DOHH2 (cell line): ENCODE measurements at regions not wholly inside any gene's neighbourhood (a gene's known extent, or its start where the extent isn't known, plus 50 kb on each side); places are given as distances from the start of the nearest gene placed in this dataset.

Experiments
- H3F3A ChIP-seq: fragments of 200-600 bp; sonication (generic), shearing (Covaris generic); 2 replicates; pipeline ENCODE4 v1.6.0; 2016; ENCODE audit warnings: antibody characterized with exemption, mild to moderate bottlenecking; ENCODE audit not compliant: control insufficient read depth, insufficient read depth
- H3K27ac ChIP-seq: fragments of 200-600 bp; sonication (generic); 2 replicates; pipeline ENCODE4 v1.5.1; 2014; ENCODE audit warnings: low read depth, mild to moderate bottlenecking, low read length, moderate library complexity
- H3K27me3 ChIP-seq: fragments of 200-600 bp; sonication (generic); 2 replicates; pipeline ENCODE4 v1.6.1; 2014; ENCODE audit warnings: mild to moderate bottlenecking, low read length, mixed read lengths; ENCODE audit not compliant: control insufficient read depth
- H3K36me3 ChIP-seq: fragments of 200-600 bp; sonication (generic); 2 replicates; pipeline ENCODE4 v1.6.1; 2014; ENCODE audit warnings: mild to moderate bottlenecking, low read length, moderate library complexity, mixed read lengths; ENCODE audit not compliant: control insufficient read depth
- H3K4me1 ChIP-seq: fragments of 200-600 bp; sonication (generic); 2 replicates; pipeline ENCODE4 v1.6.1; 2014; ENCODE audit warnings: mild to moderate bottlenecking, low read length, mixed read lengths; ENCODE audit not compliant: control insufficient read depth
- H3K4me2 ChIP-seq: fragments of 200-600 bp; sonication (generic); 2 replicates; pipeline ENCODE4 v1.6.0; 2014; ENCODE audit warnings: mild to moderate bottlenecking, low read length, moderate library complexity
- H3K4me3 ChIP-seq: fragments of 200-600 bp; sonication (generic); 2 replicates; pipeline ENCODE4 v1.5.1; 2014; ENCODE audit warnings: mild to moderate bottlenecking, low read length, mixed read lengths
- H3K79me2 ChIP-seq: fragments of 200-600 bp; sonication (generic); 2 replicates; pipeline ENCODE4 v1.6.1; 2014; ENCODE audit warnings: mild to moderate bottlenecking, low read length, mixed read lengths; ENCODE audit not compliant: control insufficient read depth
- H3K9me2 ChIP-seq: fragments of 200-600 bp; sonication (generic); replicated peaks from 2 replicates; pipeline ENCODE4 v1.6.1; 2014; ENCODE audit warnings: mild to moderate bottlenecking, low read length, mixed read lengths; ENCODE audit not compliant: control insufficient read depth
- H3K9me3 ChIP-seq: fragments of 200-600 bp; sonication (generic); 2 replicates; pipeline ENCODE4 v1.6.1; 2014; ENCODE audit warnings: antibody characterized with exemption, low read length, mixed read lengths; ENCODE audit not compliant: control insufficient read depth, insufficient read depth
- H4K20me1 ChIP-seq: fragments of 200-600 bp; sonication (generic); 2 replicates; pipeline ENCODE4 v1.6.0; 2014; ENCODE audit warnings: low read depth, mild to moderate bottlenecking, antibody characterized with exemption, low read length, moderate library complexity; ENCODE audit not compliant: control insufficient read depth, insufficient read depth
- EZH2phosphoT487 ChIP-seq: fragments of 200-600 bp; sonication (generic); IDR thresholded peaks from 2 replicates; pipeline ENCODE4 v1.6.1; 2017; ENCODE audit warnings: borderline replicate concordance, mild to moderate bottlenecking, antibody characterized with exemption, low read length, moderate library complexity, mixed read lengths
- TF ChIP-seq, protein P1 (sequence below): fragments of 200-600 bp; sonication (generic); IDR thresholded peaks from one replicate; pipeline ENCODE4 v1.5.1; 2014; ENCODE audit warnings: antibody characterized with exemption, mild to moderate bottlenecking, low read depth, low read length; ENCODE audit not compliant: poor library complexity, severe bottlenecking

DNA sequence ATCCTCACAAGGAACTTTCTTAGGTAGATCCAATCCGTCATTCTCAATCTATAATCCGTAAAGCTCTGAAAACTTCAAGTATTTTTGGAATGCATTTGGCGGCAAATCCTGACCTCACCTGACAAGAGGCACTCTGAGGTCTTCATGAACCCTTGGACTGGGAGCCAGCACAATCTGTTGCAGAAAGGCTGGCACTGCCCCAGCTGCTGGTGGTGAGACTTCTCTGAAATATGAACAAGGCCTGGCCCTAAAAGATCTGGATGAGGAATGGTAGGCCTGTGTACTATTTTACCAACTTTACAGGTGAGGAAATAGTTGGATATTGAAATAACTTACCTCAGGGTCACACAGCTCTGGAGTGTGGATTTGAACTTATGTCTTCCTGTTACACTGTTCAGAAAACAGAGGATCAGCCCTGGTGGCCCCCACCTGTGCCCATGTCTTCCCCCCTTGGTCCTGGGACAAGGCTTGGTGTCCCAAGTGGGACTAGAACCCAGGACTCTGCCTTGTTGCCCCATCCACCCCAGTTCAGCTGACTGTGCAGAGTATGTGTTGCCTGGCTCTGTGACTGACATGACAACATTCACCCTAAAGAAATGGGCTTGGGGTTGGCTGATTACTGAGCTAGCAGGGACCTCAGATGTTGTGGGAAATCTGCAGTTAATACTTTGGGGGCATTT is 471.4 kb downstream of the MN1 start:
- H3K4me1 ChIP-seq: no peaks in the 10 kb centered on the region
- no peaks in the 10 kb centered on the region for H4K20me1 ChIP-seq
- H3K4me2 ChIP-seq: no peak overlapping the region
- H3K9me2 ChIP-seq: no peaks in the 10 kb centered on the region
- no peaks in the 10 kb centered on the region for H3F3A ChIP-seq
- H3K4me3 ChIP-seq: no peak overlapping the region
- H3K27ac ChIP-seq: no peak overlapping the region
- no peak for TF ChIP-seq EZH2phosphoT487
- TF ChIP-seq, protein P1, sequence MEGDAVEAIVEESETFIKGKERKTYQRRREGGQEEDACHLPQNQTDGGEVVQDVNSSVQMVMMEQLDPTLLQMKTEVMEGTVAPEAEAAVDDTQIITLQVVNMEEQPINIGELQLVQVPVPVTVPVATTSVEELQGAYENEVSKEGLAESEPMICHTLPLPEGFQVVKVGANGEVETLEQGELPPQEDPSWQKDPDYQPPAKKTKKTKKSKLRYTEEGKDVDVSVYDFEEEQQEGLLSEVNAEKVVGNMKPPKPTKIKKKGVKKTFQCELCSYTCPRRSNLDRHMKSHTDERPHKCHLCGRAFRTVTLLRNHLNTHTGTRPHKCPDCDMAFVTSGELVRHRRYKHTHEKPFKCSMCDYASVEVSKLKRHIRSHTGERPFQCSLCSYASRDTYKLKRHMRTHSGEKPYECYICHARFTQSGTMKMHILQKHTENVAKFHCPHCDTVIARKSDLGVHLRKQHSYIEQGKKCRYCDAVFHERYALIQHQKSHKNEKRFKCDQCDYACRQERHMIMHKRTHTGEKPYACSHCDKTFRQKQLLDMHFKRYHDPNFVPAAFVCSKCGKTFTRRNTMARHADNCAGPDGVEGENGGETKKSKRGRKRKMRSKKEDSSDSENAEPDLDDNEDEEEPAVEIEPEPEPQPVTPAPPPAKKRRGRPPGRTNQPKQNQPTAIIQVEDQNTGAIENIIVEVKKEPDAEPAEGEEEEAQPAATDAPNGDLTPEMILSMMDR: no peak
- no peaks in the 10 kb centered on the region for H3K9me3 ChIP-seq
- no peaks in the 10 kb centered on the region for H3K79me2 ChIP-seq
- no peaks in the 10 kb centered on the region for H3K36me3 ChIP-seq
- peaks cover 11% of the 10 kb centered on the region; the same call in 1 of the 2 replicates for H3K27me3 ChIP-seq

DNA sequence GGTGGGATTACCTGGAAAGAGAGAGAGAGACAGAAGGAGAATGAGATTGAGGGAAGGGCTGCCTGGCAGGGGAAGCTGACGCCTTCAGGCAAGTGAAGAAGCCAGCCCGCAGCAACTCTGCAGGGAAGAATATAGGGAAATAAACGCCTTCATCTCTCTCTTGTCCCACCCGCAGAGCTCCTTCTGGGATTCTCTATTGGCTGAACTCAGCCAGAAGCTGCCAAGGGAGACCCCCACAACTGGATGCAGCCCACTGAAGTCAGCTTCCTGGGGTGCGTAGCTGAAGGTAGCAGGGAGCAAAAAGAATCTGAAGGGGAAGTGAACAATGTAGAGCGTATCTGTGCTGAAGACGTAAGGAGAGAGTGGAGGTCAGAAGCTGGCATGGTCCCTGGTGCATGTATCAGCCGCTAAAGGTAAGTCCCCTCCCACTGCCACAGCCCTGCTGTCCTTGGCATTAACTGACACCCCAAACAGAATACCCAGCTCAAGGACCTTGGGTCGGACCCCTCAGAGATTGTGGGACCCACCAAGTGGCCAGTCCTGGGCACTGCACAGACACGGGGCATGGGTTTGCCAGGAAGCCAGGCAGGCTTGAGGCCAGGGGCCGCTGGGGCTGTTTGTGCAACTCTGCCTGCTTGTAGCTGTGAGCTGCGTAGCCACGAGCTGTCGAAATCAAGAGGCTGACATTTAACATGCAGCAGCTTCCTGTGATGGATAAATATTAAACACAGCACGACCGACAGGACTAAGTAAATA is 469.9 kb downstream of the MN1 start:
- Histone ChIP-seq H3K9me3 (no peaks in the 10 kb centered on the region), H3K9me2 (no peaks in the 10 kb centered on the region), H3K27ac (no peak overlapping the region), H3F3A (no peaks in the 10 kb centered on the region), H3K4me2 (no peak overlapping the region), H3K4me3 (no peak overlapping the region), H4K20me1 (no peaks in the 10 kb centered on the region), H3K4me1 (no peaks in the 10 kb centered on the region), H3K36me3 (no peaks in the 10 kb centered on the region), H3K79me2 (no peaks in the 10 kb centered on the region), H3K27me3 (peaks cover 11% of the 10 kb centered on the region; the same call in 1 of the 2 replicates)
- TF ChIP-seq, protein P1: no peak
- no peak for TF ChIP-seq EZH2phosphoT487

DNA sequence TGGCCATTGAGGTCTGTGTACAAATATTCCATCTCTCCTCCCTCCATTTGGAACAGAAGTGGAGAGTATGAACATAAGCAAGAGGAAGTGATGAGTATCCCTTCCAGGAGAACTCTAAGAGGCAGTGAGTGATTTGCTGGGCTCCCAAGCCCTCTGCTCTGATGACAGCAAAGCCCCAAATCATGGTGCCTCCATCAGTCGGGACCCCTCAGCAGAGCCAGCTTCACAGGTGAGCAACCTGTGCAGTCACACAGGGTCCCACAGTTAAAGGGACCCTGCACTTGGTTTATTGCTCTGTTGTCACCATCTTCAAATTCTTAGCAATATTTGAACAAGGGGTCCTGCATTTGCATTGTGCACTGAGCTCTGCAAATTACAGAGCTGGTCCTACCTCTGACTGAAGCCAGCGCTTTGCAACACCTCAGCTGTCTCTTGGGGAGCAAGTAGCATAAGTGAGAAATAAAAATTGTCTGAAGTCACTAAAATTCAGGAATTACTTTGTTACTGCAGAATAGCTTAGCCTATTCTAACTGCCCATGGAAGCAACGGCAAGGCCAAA is 466.4 kb downstream of the MN1 start:
- no peak overlapping the region for H3K27ac ChIP-seq
- no peaks in the 10 kb centered on the region for H4K20me1 ChIP-seq
- H3K4me3 ChIP-seq: no peak overlapping the region
- H3K4me2 ChIP-seq: no peak overlapping the region
- no peaks in the 10 kb centered on the region for H3K36me3 ChIP-seq
- TF ChIP-seq EZH2phosphoT487: no peak
- TF ChIP-seq, protein P1: no peak
- no peaks in the 10 kb centered on the region for H3K9me3 ChIP-seq
- H3K9me2 ChIP-seq: no peaks in the 10 kb centered on the region
- H3F3A ChIP-seq: no peaks in the 10 kb centered on the region
- H3K4me1 ChIP-seq: no peaks in the 10 kb centered on the region
- peaks cover 7% of the 10 kb centered on the region; the same call in 1 of the 2 replicates for H3K27me3 ChIP-seq
- no peaks in the 10 kb centered on the region for H3K79me2 ChIP-seq
